Upper lobe of left lung (tissue), 6 donors: ENCODE measurements at regions not wholly inside any gene's neighbourhood (a gene's known extent, or its start where the extent isn't known, plus 50 kb on each side); places are given as distances from the start of the nearest gene placed in this dataset.

Experiments used
- ATAC-seq, 2 donors: fragments of 200-7000 bp; cut with Tn5 transposase; one replicate each; pipeline ENCODE4 v1.9.1; 2022; ENCODE audit warnings: mild to moderate bottlenecking in 2 of 2, moderate library complexity in 2 of 2; ENCODE audit not compliant: low FRiP score in 2 of 2
- DNase-seq, 2 donors: peaks; one replicate each; pipeline ENCODE4 v3.0.0-alpha.2; 2019 to 2020
- H3K27ac ChIP-seq, 4 donors: fragments of 200-600 bp; sonication (generic); one replicate each; pipeline ENCODE4 v1.5.1; 2016 to 2019
- H3K27me3 ChIP-seq, 4 donors: fragments of 200-600 bp; sonication (generic); one replicate each; pipeline ENCODE4 v1.5.1; 2017 to 2019
- H3K36me3 ChIP-seq, 4 donors: fragments of 200-600 bp; sonication (generic); one replicate each; pipeline ENCODE4 v1.5.1; 2016 to 2019
- H3K4me1 ChIP-seq, 4 donors: fragments of 200-600 bp; sonication (generic); one replicate each; pipeline ENCODE4 v1.5.1; 2018 to 2019
- H3K4me3 ChIP-seq, 4 donors: fragments of 200-600 bp; sonication (generic); one replicate each; pipeline ENCODE4 v1.5.1; 2017 to 2019; ENCODE audit warnings: mild to moderate bottlenecking in 2 of 4, moderate library complexity in 1 of 4
- H3K9me3 ChIP-seq, 4 donors: fragments of 200-600 bp; sonication (generic); one replicate each; pipeline ENCODE4 v1.5.1; 2018 to 2019
- CTCF ChIP-seq, 6 experiments: fragments of 450-650 bp in 4 of 6; fragments of 200-600 bp in 2 of 6; sonication (generic) in 2 of 6; IDR thresholded peaks; one replicate each; pipeline ENCODE4 v1.5.1; 2016 to 2019; ENCODE audit warnings: antibody characterized with exemption in 6 of 6
- EP300 ChIP-seq, 4 donors: sonication (generic); formaldehyde crosslinking; IDR thresholded peaks; one replicate each; pipeline ENCODE4 v1.5.1; 2017; ENCODE audit warnings: antibody characterized with exemption in 4 of 4, control low read depth in 2 of 4
- POLR2A ChIP-seq, 4 donors: fragments of 450-650 bp; IDR thresholded peaks; one replicate each; pipeline ENCODE4 v1.5.1; 2016 to 2017; ENCODE audit warnings: antibody characterized with exemption in 4 of 4, mild to moderate bottlenecking in 2 of 4
- POLR2AphosphoS5 ChIP-seq, 2 donors: sonication (generic); formaldehyde crosslinking; IDR thresholded peaks; one replicate each; pipeline ENCODE4 v1.5.1; 2017; ENCODE audit warnings: antibody characterized with exemption in 2 of 2
- WGBS, 2 donors: methylation state at CpG; one replicate each; pipeline ENCODE4 v1.1.5; 2017 to 2018; 5-methylcytosine and 5-hydroxymethylcytosine counted together
- donor health status: DM: no; HTN: no; CAD: no; lungs with moderate emphysema.
- donor health status: DM: no; HTN: yes; CAD: no; lungs with severe emphysema.

DNA sequence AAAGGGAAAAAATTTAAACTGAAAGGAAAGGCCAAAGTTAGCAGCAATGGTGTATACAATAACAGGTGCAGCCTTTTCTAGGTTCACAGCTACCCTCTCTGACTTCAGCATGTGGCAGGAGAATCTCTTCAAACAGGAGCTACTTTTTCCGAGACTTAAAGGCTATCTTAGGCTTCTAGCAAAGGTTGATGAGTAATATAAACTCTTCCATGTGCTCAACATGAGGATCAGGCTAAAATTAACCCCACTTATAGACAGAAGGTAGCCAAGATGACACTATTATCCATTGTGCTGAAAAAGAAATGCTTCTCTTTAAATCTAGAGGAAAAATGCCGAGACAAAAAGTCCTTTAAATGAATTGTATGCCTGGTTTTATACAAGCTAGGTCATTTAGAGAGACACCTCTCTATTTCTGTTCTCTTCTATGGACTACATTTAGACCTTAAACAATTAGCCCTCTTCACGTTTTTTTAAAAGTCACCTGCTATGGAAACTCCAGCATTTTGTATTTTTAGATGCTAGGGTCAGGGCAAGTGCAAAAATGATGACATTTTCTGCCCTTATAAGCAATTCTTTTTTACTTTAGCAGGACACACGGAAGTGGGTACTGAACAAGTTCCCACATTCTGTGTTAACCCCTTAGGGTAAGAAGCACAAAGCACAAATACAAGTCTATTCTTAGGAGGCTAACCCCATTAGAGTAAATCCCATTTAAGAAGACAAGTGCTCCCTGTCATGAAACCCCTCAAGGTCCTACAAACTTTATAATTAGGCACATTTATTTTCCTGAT lies 216.8 kb upstream of the CITED2 start:
- Histone ChIP-seq H3K27me3 (no peaks in the 10 kb centered on the region), H3K4me1 (peaks cover 14 to 37% (median 25%) of the 10 kb centered on the region in 4 donors), H3K36me3 (no peaks in the 10 kb centered on the region), H3K4me3 (no peak overlapping the region), H3K9me3 (no peaks in the 10 kb centered on the region), H3K27ac (peak overlapping the region in 2 of 4 donors; percentile 11)
- DNase-seq (no peak), ATAC-seq (no peak)
- WGBS, 2 donors, result 48% methylated on average over 4 of the region's 4 CpGs
- no peak for TF ChIP-seq CTCF (IDR thresholded peaks at IDR 0.05)
- no peak for TF ChIP-seq EP300 (IDR thresholded peaks at IDR 0.05)
- TF ChIP-seq POLR2AphosphoS5 (IDR thresholded peaks at IDR 0.05), result no peak
- no peak for TF ChIP-seq POLR2A (IDR thresholded peaks at IDR 0.05)

DNA sequence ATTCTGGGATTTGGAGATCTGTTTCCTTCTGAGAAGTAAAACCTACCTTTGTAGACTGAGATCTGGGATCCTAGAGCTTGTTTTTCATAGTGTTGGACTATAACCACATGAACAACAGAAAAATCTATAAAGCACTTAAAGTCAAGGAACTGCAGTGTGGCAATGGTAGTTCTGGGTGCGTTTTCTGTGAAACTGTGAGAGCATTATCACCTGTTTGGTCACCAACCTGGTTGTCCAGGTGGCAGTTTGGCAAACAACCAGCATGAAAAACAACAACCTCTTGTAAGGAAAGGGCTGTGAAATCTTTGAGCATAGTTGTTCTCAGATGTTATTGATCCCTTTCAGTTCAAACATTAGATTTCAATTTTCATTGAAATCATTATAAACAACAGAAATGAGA lies 215.8 kb upstream of the CITED2 start:
- Histone ChIP-seq H3K36me3 (no peaks in the 10 kb centered on the region), H3K27ac (peak overlapping the region; percentile 6 to 16 (median 10)), H3K4me1 (peaks cover 12 to 34% (median 23%) of the 10 kb centered on the region in 4 donors), H3K27me3 (no peaks in the 10 kb centered on the region), H3K9me3 (no peaks in the 10 kb centered on the region), H3K4me3 (no peak overlapping the region)
- no peak for TF ChIP-seq POLR2AphosphoS5 (IDR thresholded peaks at IDR 0.05)
- no peak for TF ChIP-seq CTCF (IDR thresholded peaks at IDR 0.05)
- no peak for TF ChIP-seq POLR2A (IDR thresholded peaks at IDR 0.05)
- no peak for TF ChIP-seq EP300 (IDR thresholded peaks at IDR 0.05)
- ATAC-seq, result no peak
- WGBS, 2 donors, result 75 to 88% methylated on average over 1 of the region's 1 CpG
- DNase-seq, result no peak

GRCh38 chr6:139588734-139589593 lies 214.5 kb upstream of the CITED2 start:
- DNase-seq (no peak), ATAC-seq (no peak)
- no peaks in the 10 kb centered on the region for H3K27me3 ChIP-seq
- no peak for TF ChIP-seq POLR2A (IDR thresholded peaks at IDR 0.05)
- TF ChIP-seq CTCF (IDR thresholded peaks at IDR 0.05), result no peak
- no peak for TF ChIP-seq EP300 (IDR thresholded peaks at IDR 0.05)
- TF ChIP-seq POLR2AphosphoS5 (IDR thresholded peaks at IDR 0.05), result no peak
- WGBS, 2 donors, result 22 to 24% methylated on average over 4 of the region's 4 CpGs
- no peaks in the 10 kb centered on the region for H3K36me3 ChIP-seq
- H3K9me3 ChIP-seq, result no peaks in the 10 kb centered on the region
- H3K4me1 ChIP-seq, result peaks cover 11 to 34% (median 23%) of the 10 kb centered on the region in 4 donors
- peak overlapping the region; percentile 36 to 63 (median 54) for H3K27ac ChIP-seq
- H3K4me3 ChIP-seq, result no peak overlapping the region

- WGBS, 2 donors, result 29 to 35% methylated on average over 3 of the region's 3 CpGs
- Histone ChIP-seq H3K4me1 (peaks cover 11 to 34% (median 23%) of the 10 kb centered on the region in 4 donors), H3K27me3 (no peaks in the 10 kb centered on the region), H3K27ac (peak overlapping the region; percentile 36 to 63 (median 54)), H3K4me3 (no peak overlapping the region), H3K36me3 (no peaks in the 10 kb centered on the region), H3K9me3 (no peaks in the 10 kb centered on the region)
- peak; percentile 50 to 64 for ATAC-seq
- TF ChIP-seq CTCF (IDR thresholded peaks at IDR 0.05) (no peak), POLR2AphosphoS5 (IDR thresholded peaks at IDR 0.05) (no peak), POLR2A (IDR thresholded peaks at IDR 0.05) (no peak), EP300 (IDR thresholded peaks at IDR 0.05) (no peak)
- DNase-seq, result peak in 1 of 2 donors; percentile 47
Measured at GRCh38 chr6:139588076-139588639, 213.7 kb upstream of the CITED2 start.
